ENCODE measurements at regions not wholly inside any gene's neighbourhood (a gene's known extent, or its start where the extent isn't known, plus 50 kb on each side); places are given as distances from the start of the nearest gene placed in this dataset.

GRCh38 chr4:149964001-149964796, 114.0 kb upstream of the DCLK2 start:
- Histone ChIP-seq H3K4me1 (ENCODE audit: insufficient read depth, low read length) (no peaks in the 10 kb centered on the region), H3K9ac (ENCODE audit: insufficient read depth, low read depth, low read length) (no peak overlapping the region), H2AFZ (ENCODE audit: low read length) (no peak overlapping the region), H3K4me2 (ENCODE audit: low read depth, low read length) (no peak overlapping the region), H3K79me2 (ENCODE audit: insufficient read depth, low read length) (no peaks in the 10 kb centered on the region), H3K27me3 (ENCODE audit: control insufficient read depth in 1 of 2, insufficient read depth in 2 of 2, low read length in 2 of 2) (no peaks in the 10 kb centered on the region; a peak in 2 of 5 replicates), H3K36me3 (replicated peaks in 1 of 2; ENCODE audit: control insufficient read depth in 1 of 2, insufficient read depth in 2 of 2, low read length in 2 of 2) (no peaks in the 10 kb centered on the region), H3K27ac (ENCODE audit: extremely low read length, insufficient read depth, low read length) (no peak overlapping the region), H4K20me1 (ENCODE audit: insufficient read depth, low read length) (no peaks in the 10 kb centered on the region), H3K4me3 (replicated peaks in 1 of 3; ENCODE audit: insufficient read depth in 1 of 3, low read depth in 2 of 3, low read length in 3 of 3) (no peak overlapping the region), H3K9me3 (ENCODE audit: low read length) (no peaks in the 10 kb centered on the region)
- intact Hi-C loops (cut with micrococcal nuclease; ENCODE audit: unreplicated experiment) = no loop called here
- in situ Hi-C loops (cut with HindIII; ENCODE audit: extremely low pct_ligation_motif_present, low pct_unique_long_range_greater_than_20kb) = no loop called here
- no TSS peak for BruUV-seq (replicated peaks)
- ATAC-seq = no peak
- ChIA-PET CTCF (ENCODE audit: low intra/inter-chr PET ratio, low total read pairs) (no interaction called here), POLR2A (no interaction called here)
- TF ChIP-seq CBX1 (IDR thresholded peaks at IDR 0.05; ENCODE audit: low read depth) = no peak
- TF ChIP-seq ZNF670 (CRISPR knock-in tag; IDR thresholded peaks at IDR 0.05; ENCODE audit: borderline replicate concordance) = no peak
- no peak for TF ChIP-seq ATF7-NPFF (CRISPR knock-in tag; IDR thresholded peaks at IDR 0.05; ENCODE audit: low read depth)
- no peak for TF ChIP-seq GATAD2A (CRISPR knock-in tag; IDR thresholded peaks at IDR 0.05)
- TF ChIP-seq TOPORS (CRISPR knock-in tag; IDR thresholded peaks at IDR 0.05) = no peak
- no peak for TF ChIP-seq ZNF562 (CRISPR knock-in tag; IDR thresholded peaks at IDR 0.05; ENCODE audit: borderline replicate concordance)
- no peak for TF ChIP-seq ZNF788 (CRISPR knock-in tag; IDR thresholded peaks at IDR 0.05; ENCODE audit: borderline replicate concordance)
- TF ChIP-seq MEIS2 (CRISPR knock-in tag; IDR thresholded peaks at IDR 0.05) = no peak
- no peak for TF ChIP-seq AKAP8 (CRISPR knock-in tag; IDR thresholded peaks at IDR 0.05)
- DNase-seq (ENCODE audit: low spot score) = no peak
- 22% methylated on average over 8 of the region's 8 CpGs for WGBS (ENCODE audit: low lambda C conversion rate)
- no peak for FAIRE-seq

GRCh38 chr4:149965206-149965605, 113.0 kb upstream of the DCLK2 start:
- 0% methylated on average over 2 of the region's 2 CpGs for WGBS (ENCODE audit: low lambda C conversion rate)
- Histone ChIP-seq H3K4me2 (ENCODE audit: low read depth, low read length) (no peak overlapping the region), H3K9me3 (ENCODE audit: low read length) (no peaks in the 10 kb centered on the region), H3K4me1 (ENCODE audit: insufficient read depth, low read length) (no peaks in the 10 kb centered on the region), H3K27ac (ENCODE audit: extremely low read length, insufficient read depth, low read length) (no peak overlapping the region), H3K79me2 (ENCODE audit: insufficient read depth, low read length) (no peaks in the 10 kb centered on the region), H3K27me3 (ENCODE audit: control insufficient read depth in 1 of 2, insufficient read depth in 2 of 2, low read length in 2 of 2) (no peaks in the 10 kb centered on the region; a peak in 2 of 5 replicates), H2AFZ (ENCODE audit: low read length) (no peak overlapping the region), H3K9ac (ENCODE audit: insufficient read depth, low read depth, low read length) (no peak overlapping the region), H3K4me3 (replicated peaks in 1 of 3; ENCODE audit: insufficient read depth in 1 of 3, low read depth in 2 of 3, low read length in 3 of 3) (no peak overlapping the region), H4K20me1 (ENCODE audit: insufficient read depth, low read length) (no peaks in the 10 kb centered on the region), H3K36me3 (replicated peaks in 1 of 2; ENCODE audit: control insufficient read depth in 1 of 2, insufficient read depth in 2 of 2, low read length in 2 of 2) (no peaks in the 10 kb centered on the region)
- BruUV-seq (replicated peaks) = no TSS peak
- ATAC-seq (no peak), FAIRE-seq (no peak), DNase-seq (ENCODE audit: low spot score) (no peak)
- ChIA-PET CTCF (ENCODE audit: low intra/inter-chr PET ratio, low total read pairs) (no interaction called here), POLR2A (no interaction called here)
- in situ Hi-C loops (cut with HindIII; ENCODE audit: extremely low pct_ligation_motif_present, low pct_unique_long_range_greater_than_20kb) = no loop called here
- TF ChIP-seq ZNF414 (CRISPR knock-in tag; IDR thresholded peaks at IDR 0.05) (no peak), ETV5 (CRISPR knock-in tag; IDR thresholded peaks at IDR 0.05; ENCODE audit: borderline replicate concordance) (no peak)
- intact Hi-C loops (cut with micrococcal nuclease; ENCODE audit: unreplicated experiment) = no loop called here
